ENCODE measurements at regions not wholly inside any gene's neighbourhood (a gene's known extent, or its start where the extent isn't known, plus 50 kb on each side); places are given as distances from the start of the nearest gene placed in this dataset.

- TF ChIP-seq FOXA1 (IDR thresholded peaks at IDR 0.05) (no peak), FOXM1 (IDR thresholded peaks at IDR 0.05; ENCODE audit: borderline replicate concordance) (no peak), ELF4 (IDR thresholded peaks at IDR 0.05) (no peak), CTBP1 (IDR thresholded peaks at IDR 0.05; ENCODE audit: borderline replicate concordance) (no peak), FOXK2 (IDR thresholded peaks at IDR 0.05) (no peak), SUZ12 (IDR thresholded peaks at IDR 0.05) (no peak), SP1 (IDR thresholded peaks at IDR 0.05) (no peak), NFRKB (IDR thresholded peaks at IDR 0.05) (no peak), TARDBP (IDR thresholded peaks at IDR 0.05) (no peak), ZNF384 (IDR thresholded peaks at IDR 0.05) (no peak), LEF1 (IDR thresholded peaks at IDR 0.05; ENCODE audit: borderline replicate concordance) (no peak), ARNT (IDR thresholded peaks at IDR 0.05) (no peak)
These were observed 137.6 kb upstream of the COL5A1 start for GRCh38 chr9:134504106-134504385.
